ENCODE measurements at regions not wholly inside any gene's neighbourhood (a gene's known extent, or its start where the extent isn't known, plus 50 kb on each side); places are given as distances from the start of the nearest gene placed in this dataset.
"Not testable (repeated sequence)": the region's sequence is repeated elsewhere in the genome, so short reads cannot be mapped to it uniquely, and the experiment has no call there.

DNA sequence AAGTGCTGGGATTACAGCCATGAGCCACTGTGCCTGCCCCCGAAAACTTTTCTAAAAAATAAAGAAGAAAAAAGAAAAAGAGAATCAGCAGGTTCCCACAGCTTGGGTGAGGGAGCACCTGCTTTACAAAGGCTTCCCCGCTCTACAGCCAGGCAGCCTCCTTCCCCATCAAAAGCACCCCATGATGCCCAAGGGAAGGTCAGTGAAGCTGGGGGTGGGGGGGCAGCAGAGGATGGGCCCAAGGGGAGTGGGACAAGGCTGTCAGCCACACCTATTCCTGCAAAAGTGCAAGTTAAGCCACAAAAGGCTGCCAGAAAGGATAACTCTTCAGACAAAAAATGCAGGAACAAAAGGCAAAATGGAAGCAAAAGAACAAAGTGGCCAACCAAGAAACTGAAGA is 72.5 kb downstream of the FAM50B start:
- DNase-seq: no peak

DNA sequence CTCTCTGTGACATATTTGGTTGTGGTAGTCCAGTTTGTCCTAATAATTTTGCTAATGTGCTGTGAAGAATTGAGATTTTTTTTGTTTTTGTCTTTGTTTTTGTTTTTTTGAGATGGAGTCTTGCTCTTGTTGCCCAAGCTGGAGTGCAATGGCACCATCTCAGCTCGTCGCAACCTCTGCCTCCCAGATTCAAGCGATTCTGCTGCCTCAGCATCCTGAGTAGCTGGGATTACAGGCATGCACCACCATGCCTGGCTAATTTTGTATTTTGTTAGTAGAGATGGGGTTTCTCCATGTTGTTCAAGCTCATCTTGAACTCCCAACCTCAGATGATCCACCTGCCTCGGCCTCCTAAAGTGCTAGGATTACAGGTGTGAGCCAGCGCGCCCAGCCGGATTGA is 73.4 kb downstream of the FAM50B start:
- not testable (repeated sequence) for DNase-seq

DNA sequence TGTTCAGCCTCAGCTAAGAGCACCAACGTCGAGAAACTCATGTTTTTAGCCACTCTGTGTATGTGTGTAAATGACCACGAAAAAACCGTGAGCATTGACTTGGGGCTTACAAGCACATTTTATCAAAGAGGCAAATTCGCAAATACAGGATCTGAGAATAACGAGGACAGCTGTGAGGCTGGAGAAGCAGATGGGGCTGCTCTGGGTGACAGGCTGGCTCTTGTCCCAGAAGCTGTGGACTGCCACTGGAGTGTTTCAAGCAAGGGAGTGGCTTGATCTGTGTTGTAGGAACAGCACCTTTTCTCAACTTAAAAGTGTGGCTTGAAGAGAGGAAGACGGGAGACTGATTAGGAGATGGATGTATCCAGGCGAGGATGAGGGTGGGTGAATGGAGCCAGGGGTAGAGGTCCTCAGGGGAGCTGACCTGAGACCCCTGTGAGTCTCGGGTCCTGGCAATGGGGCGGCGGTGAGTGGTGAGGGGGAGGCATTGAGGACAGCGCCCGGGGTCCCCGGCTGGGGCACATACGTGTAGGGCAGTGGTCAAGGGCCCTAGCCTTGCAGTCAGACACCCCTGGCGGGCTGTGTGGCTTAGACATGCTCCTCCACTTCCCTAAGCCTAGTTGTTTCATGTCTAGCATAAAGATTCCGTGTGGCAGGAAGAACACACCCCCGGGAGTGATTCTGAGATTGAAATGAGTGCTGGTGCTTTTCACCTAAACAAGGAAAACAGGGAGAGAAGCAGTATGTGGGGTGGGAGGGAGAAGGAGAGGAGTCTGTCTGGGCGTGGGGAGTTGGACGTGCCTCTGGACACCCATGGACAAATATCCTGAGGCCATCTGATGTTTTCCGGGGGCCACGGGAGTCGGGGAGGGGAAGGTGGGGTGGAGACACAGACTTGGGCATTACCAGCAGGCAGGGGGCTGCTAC is 76.3 kb downstream of the FAM50B start:
- DNase-seq: not testable (repeated sequence)

DNA sequence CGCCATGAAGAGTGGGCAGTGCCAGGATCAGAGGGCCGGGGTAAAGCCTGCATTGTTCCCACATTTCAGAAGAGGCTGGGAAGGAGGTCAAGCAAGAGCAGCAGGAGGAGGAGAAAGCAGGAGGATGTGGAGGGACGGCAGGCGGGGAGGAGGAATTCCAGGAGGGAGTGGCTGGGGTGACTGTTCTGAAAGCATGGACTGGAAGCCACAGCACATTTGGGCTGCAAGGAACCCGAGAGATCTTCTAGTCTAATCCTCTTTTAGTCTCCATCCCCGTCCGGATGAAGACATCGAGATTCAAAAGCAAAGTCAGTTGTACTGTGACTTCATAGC is 76.9 kb downstream of the FAM50B start:
- DNase-seq: no peak

DNA sequence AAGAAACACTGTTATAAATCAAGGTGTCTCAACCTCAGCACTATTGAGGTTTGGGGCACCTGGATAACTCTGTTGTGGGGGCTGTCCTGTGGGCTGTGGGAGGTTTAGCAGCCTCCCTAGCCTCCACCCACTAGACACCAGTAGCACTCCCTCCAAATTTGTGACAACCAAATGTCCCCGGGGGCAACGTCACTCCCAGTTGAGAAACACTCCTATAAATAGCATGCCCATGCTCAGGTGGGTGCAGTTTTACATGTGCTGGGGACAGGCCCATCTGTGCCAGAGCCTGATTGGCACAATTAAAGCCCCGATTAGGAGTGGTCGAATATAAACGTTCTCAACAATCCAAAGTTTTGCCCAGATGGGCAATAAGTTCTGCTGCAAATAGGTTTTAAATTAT is 78.9 kb downstream of the FAM50B start:
- no peak for DNase-seq

DNA sequence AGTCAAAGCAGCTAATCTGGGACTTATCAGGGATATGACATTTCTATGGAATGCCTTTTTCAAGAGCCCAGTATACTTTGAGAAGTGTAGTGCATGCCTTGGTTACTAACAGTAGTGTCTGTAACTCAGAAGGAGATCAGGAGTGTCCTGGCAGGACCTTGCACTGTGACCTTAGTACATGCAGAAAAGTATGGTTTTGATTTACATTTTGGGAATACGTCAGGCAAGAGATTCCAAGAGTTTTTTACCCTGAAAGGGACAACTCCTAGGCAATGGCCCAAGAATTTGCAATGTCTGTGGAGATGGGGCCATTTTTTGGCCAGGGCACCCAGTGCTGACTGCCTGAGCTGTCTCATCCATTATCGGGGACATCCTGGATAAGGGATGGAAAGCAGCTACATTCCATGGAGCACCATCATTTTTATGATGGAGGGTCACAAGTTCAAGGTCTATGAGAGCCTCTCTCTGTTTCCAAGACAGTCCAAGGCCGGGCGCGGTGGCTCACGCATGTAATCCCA is 80.2 kb downstream of the FAM50B start:
- DNase-seq: no peak

DNA sequence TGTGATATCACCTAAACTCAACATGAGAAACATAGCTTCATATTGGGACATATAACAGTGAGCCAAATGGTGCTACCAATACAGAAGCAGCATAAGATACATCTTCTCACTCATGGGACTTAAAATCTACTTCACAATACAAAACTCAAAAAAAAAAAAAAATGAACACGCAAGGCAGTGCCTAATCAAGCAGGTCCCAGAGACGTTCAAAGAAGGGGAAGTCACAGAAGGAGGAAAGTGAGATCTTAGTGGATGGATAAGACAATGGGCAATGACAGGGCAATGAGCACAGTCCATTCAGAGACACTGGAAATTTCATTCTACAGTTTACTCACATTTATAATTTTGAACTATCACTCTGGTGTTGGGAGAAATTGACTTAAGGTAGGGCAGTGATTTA is 88.3 kb downstream of the FAM50B start:
- DNase-seq: no peak

DNA sequence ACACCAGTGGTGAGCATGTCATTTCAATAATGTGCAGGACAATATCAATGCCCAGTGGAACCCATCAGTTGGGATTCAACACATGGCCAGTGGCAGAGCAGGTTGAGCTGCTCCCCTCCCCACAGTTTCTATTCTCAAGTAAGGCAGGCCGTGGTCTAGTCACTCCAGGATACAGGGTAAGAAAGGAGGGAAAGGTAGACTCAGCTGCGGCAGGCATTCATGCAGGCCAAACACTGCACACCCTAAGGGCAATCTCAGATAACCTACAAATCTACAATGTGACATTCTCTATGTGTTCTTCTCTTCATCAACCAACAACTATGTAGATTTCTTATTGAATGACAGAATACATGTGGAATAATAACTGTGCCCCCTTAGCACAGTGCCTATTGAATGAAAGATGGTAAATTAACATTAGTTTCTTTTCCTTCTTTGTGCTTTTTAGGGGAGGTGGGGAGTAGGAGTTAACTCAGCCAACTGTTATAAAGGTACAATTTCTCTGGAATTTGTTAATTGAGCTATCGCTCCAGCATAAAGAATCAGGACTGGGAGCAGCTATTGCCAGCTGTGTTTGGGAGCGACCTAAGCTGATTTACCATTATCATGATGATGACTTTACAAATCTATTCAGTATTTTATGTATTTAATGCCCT is 89.7 kb downstream of the FAM50B start:
- DNase-seq: no peak

DNA sequence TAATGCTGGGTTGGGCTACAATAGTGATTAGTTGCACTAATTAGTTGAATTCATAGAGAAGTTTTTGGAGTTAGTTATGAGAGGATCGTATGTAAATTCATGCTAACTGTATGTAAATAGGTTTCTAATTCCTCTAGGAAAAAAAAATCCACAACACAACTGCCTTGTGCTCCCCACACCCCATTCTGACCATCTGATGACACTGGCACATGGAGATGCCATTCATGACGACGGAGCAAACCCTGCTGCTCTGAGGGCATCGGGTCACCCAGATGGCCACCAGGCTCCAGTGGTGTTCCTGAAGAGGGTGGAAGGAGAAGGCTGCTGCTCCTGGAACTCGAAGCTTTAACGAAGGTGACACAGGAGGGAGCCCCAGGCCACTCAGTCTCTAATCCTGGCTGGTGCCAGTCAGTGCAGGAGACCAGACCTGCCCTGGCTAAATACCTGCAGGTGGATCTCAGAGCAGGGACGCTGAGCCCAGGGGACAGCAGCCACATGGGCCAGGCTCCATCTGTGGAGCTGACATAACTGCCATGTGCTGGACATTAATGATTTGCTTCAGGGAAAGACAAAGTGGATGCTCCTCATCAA is 90.3 kb downstream of the FAM50B start:
- no peak for DNase-seq

DNA sequence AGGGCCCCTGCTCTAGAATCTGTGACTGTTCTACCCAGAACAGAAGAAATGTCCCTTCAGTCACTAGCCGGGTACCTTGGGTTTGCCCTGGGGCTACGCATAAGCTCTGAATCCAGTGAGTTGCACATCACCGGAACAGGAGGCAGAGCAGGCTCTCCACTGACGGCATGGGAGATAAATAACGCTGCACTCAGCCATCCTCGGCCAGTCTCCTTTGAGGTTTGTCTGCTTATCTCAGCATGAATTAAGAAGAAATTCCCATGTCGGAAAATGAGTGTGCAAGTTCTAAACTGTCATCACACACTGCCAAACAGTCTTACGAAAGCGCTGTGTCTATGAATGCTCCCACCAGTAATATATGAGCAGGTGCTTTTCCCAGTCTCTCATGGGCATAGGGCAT is 90.8 kb downstream of the FAM50B start:
- no peak for DNase-seq

DNA sequence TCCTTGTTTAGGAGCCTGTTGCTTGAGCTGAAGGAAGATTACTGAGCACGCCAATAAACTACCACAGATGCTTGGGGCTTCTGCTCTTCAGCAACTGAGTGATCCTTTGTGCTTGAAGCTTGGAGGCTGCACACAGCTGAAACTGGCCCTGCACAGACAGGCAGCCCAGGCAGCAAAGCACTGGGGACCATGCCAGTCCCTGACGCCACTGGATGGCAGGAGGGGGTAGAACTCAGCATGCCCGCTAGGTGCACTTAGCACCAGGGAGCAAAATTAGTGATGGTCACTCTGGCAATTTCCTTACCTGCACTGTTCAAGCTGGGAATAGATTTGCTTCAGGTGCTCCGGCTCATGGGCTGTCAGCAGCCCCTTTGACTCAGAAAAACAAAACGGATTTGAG is 91.5 kb downstream of the FAM50B start:
- no peak for DNase-seq

DNA sequence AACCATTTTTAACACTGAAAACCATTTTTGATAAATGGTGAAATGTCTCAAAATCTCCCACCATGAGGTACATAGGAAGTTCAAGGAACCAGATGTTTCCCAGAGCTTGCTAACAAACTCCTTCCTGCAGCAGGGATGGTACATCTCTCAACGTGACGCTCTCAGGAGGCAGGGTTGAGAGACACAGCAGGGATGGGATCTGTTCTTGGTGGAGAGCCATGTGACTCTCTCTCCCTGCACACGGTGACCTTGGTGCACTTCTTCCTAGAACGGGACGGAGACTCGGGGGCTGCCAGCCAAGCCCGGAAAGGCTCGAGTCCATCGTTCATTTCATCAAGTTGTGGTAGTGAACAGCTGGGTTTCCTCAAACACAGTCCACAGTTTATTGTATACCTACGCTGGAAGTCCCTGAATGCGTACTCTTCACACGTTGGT is 94.2 kb downstream of the FAM50B start:
- DNase-seq: no peak

DNA sequence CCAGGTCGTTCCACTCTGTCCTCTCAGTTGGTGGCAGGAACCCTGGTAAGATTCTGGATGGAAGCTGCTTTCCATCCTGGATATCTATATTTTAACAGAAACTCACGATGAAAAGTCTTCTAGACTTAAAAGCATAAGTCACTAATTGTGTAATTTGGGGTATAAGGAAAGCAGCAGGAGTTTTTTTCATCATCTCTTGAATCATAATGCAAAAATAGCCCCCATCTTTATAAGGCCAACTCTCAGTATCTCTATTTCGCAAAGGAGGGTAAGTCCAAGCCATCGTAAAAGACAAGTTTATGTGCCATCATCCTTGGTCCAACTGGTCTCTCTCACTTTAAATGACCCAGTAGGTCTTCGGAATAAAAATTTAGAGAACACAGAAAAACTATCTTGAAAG is 95.1 kb downstream of the FAM50B start:
- DNase-seq: no peak

DNA sequence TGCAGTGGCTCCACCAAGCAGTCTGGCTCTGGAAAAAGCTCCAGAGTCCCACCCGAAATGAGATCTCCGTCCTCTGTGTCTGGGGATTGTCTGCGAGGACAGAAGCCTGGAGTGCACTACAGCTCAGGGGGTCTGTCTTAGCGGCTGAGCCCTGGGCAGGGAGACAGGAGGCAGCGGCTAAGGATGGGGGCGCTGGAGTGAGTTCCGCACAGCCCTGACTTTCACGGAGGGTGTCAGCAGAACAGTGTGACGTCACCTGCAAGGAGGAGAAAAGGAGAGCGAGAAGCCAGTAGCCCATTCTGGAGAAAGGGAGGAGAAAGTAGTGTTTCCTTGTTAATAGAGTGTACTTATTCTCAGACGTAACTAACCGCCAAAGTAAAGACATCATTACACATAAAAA is 97.6 kb downstream of the FAM50B start:
- DNase-seq: no peak

DNA sequence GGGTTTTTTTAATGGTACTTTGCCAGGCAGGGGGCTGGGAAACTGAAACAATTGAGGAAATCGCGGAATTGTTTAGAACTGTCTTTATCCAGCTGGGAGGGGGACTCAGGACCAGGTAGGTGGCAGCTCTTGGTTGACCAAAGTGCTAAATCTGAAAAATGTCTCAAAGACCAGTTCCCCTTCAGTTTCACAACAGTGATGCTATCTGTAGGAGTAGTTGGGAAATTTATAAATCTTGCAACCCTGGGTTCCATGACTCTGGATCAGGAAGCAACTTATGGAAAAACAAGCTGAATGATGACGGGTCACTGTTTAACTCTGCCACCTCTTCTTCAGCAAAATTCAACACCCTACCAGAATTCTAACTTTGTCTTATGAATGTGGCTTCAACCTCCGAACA is 99.7 kb downstream of the FAM50B start:
- no peak for DNase-seq

DNA sequence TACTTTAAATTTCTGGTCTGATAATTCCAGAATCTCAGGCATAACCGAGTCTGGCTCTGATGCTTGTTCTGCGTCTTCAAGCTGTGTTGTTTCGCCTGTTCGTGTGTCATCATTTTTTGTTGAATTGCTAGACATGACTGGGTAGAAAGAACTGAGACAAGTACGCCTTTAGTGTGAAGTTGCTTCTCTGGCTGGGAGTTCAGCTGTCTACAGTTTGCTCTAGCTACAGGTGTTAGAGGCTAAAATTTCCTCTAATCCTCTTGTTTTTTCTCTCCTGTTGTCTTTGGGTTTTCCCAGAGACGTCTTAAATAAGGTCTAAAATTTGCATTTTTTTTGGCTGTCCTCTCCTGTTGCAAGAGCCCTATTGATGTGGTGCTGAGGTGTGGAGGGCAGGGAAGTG is 100.3 kb downstream of the FAM50B start:
- no peak for DNase-seq

DNA sequence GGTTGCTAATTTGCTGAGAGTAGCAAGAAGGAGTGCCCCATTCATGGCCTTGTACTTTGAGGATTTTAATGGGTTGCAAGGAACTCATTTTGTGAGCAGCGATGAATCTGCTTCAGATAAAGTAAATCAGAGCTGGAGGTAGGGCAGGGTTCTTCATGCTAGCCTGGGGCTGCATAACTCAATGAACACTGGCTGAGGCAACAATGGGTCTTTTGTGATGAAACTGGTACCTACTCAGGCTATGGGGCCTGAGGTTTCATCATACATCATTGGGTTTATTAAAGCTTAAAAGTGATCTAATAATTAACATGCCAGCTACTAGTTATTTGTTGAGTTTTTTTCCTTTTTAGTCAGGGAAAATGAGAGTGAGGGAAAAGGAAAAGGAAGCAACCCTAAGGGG is 106.9 kb downstream of the FAM50B start:
- DNase-seq: no peak

DNA sequence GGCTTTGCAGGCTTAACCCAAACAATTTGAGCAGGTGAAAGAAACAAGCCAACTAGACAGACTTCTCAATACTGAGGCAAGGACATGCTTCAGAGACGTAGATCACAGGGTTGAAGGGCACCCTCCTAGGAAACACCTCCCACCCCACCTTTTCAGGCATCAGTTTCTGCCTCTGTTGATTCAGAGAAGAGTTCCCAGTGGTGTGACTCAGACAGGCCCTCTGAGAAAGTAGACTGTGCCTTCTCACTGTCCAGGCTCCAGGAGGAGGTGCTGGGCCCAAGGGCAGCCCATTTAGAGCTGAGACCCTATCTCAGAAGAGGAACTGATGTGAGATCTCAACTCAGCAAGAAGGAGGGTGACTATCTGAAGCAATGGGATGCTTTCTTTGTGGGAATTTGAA is 108.1 kb downstream of the FAM50B start:
- no peak for DNase-seq

DNA sequence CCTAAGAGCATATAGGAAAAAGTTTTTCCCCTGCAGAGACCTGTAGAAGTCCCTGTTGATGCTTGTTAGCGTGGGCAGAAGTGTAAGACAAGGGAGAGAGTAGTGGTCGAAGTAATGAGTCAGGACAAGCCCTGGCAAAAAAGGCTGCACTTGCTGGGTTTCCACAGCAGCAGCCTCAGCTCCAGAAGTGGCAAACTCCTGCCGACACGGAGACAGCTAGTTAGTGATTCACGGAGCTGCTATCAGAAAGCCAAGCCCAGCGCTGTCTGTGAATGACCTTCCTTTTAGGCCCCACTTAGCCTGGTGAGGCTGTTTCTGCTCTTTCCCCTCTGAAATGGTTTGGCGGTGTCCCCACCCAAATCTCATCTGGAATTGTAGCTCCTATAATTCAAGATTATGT is 109.1 kb downstream of the FAM50B start:
- DNase-seq: no peak

DNA sequence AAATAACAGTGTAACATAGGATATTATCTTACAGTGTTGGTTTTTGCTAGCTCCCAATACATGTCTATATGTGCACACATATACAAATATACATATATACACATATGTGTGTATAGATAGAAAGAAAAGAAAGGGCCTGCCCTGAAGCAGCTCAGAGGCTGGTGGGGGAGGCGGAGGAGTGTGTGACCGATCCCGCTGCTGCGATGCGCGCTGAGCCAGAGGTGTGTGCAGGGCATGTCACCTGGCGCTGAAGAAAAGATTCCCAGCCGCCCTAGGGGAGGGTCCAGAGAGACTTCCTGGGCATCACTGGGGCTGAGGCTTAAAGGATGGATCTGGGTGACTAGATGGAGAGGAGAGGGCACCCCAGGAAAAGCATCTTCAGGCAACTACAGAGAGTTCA is 110.2 kb downstream of the FAM50B start:
- no peak for DNase-seq

DNA sequence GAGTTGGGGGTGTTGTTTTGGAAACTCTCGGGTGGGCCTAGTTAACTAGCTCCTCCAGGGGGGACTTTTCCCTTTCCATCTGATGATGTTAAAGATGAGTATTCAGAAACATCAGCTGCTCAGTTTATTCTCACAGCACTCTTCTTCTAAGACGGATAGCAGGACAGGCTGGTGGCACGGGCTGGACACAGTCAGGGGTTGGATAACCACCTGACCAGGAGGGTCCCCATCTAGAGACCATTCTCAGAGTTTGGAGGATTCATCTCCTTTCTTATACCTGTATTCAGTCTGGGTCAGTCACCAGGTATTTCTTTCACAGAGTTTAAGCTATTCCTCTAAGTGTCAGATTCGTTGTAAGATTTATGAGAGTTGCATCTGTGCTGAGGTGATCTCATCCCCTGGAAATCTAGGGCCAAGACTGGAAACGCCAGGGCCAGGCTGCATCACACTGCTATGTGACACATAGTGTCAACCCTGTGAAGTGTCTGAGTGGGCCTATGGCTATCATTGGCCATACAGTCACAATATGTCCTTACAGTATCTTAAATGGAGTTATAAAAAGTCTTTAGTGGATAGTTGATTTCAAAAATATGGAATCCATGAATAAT is 111.7 kb downstream of the FAM50B start:
- no peak for DNase-seq

DNA sequence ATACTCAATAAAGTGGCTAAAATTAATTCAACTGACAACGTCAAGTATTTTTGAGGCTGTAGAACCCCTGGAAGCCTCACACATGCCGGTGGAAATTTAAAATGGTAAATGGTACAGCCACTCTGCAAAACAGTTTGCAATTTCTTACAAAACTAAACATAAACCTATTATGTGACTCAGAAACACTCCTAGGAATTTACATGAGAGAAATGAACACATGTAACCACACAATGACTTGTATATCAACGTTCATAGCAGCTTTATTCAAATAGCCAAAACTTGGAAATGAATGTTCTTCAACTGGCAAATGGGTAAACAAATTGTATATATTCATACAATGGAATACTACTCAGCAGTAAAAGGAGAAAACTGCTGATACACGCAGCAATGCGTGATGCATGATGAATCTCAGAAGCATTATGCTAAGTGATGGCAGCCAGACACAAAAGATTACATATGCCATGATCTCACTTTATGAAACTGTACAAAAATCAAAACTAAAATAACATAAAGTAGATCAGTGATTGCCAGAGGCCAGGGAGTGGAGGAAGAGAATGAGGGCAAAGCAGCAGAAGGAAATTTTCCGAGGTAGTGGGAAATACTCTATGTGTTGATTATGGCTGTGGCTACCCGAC is 112.5 kb downstream of the FAM50B start:
- DNase-seq: no peak

Data from NCI-H1092 (cell line).